SKM-1 treated with dmso at 0.1 percent for 144 hours (cell line): ENCODE measurements at regions not wholly inside any gene's neighbourhood (a gene's known extent, or its start where the extent isn't known, plus 50 kb on each side); places are given as distances from the start of the nearest gene placed in this dataset.
"Not testable (repeated sequence)": the region's sequence is repeated elsewhere in the genome, so short reads cannot be mapped to it uniquely, and the experiment has no call there.

Experiments
- DNase-seq: peaks from one replicate; lab custom pipeline; 2025; ENCODE audit not compliant: unreplicated experiment; lab: John Stamatoyannopoulos, UW

- not testable (repeated sequence) for DNase-seq
These were observed 117.0 kb downstream of the SDHAF3 start for GRCh38 chr7:97234494-97234893.

- DNase-seq, result no peak
These were observed 128.8 kb downstream of the SDHAF3 start for GRCh38 chr7:97246317-97246716.

GRCh38 chr7:97258187-97258586, 140.7 kb downstream of the SDHAF3 start:
- DNase-seq, result not testable (repeated sequence)

- DNase-seq, result no peak
These were observed 152.2 kb downstream of the SDHAF3 start for GRCh38 chr7:97269741-97270140.

- no peak for DNase-seq
These were observed 152.8 kb downstream of the SDHAF3 start for GRCh38 chr7:97270280-97270679.

GRCh38 chr7:97271619-97272018, 154.1 kb downstream of the SDHAF3 start:
- DNase-seq, result no peak

- DNase-seq, result no peak
These were observed 154.9 kb downstream of the SDHAF3 start for GRCh38 chr7:97272237-97272975.

- no peak for DNase-seq
These were observed 158.0 kb downstream of the SDHAF3 start for GRCh38 chr7:97275475-97275874.

- no peak for DNase-seq
These were observed 163.5 kb downstream of the SDHAF3 start for GRCh38 chr7:97280950-97281349.

GRCh38 chr7:97285348-97285747, 167.8 kb downstream of the SDHAF3 start:
- no peak for DNase-seq

- DNase-seq, result no peak
These were observed 175.5 kb downstream of the SDHAF3 start for GRCh38 chr7:97293031-97293430.

- no peak for DNase-seq
These were observed 181.1 kb downstream of the SDHAF3 start for GRCh38 chr7:97298561-97298960.

GRCh38 chr7:97305589-97305988, 188.1 kb downstream of the SDHAF3 start:
- DNase-seq, result no peak

- no peak for DNase-seq
These were observed 190.1 kb downstream of the SDHAF3 start for GRCh38 chr7:97307521-97308108.

GRCh38 chr7:97313900-97314299, 196.4 kb downstream of the SDHAF3 start:
- DNase-seq, result no peak

GRCh38 chr7:97317575-97317974, 200.1 kb downstream of the SDHAF3 start:
- DNase-seq, result no peak

- DNase-seq, result not testable (repeated sequence)
These were observed 212.4 kb downstream of the SDHAF3 start for GRCh38 chr7:97329871-97330270.

GRCh38 chr7:97337849-97338248, 220.4 kb downstream of the SDHAF3 start:
- no peak for DNase-seq

- no peak for DNase-seq
These were observed 225.0 kb downstream of the SDHAF3 start for GRCh38 chr7:97342512-97342911.

GRCh38 chr7:97346349-97346748, 228.9 kb downstream of the SDHAF3 start:
- no peak for DNase-seq

- no peak for DNase-seq
These were observed 234.0 kb downstream of the SDHAF3 start for GRCh38 chr7:97351488-97351887.

- DNase-seq, result no peak
These were observed 240.0 kb downstream of the SDHAF3 start for GRCh38 chr7:97357459-97357858.

GRCh38 chr7:97372882-97373281, 255.4 kb downstream of the SDHAF3 start:
- no peak for DNase-seq
